Common myeloid progenitor, CD34-positive (primary cell): ENCODE measurements at regions not wholly inside any gene's neighbourhood (a gene's known extent, or its start where the extent isn't known, plus 50 kb on each side); places are given as distances from the start of the nearest gene placed in this dataset.

Experiments used
- CTCF ChIA-PET: fragments of 350-600 bp; sonication (Branson Sonifier 250); formaldehyde crosslinking; loops from one replicate; lab custom pipeline; 2021; ENCODE audit warnings: antibody characterized with exemption; lab: Charles Lee
- POLR2A ChIA-PET: fragments of 350-600 bp; sonication (Branson Sonifier 250); formaldehyde crosslinking; loops from one replicate; lab custom pipeline; 2021; ENCODE audit warnings: antibody characterized with exemption; lab: Charles Lee
- DNase-seq, 3 donors: peaks; one replicate each; pipeline versions ENCODE4 v3.0.0 to v3.0.0-alpha.2; 2013
- H3K27ac ChIP-seq, 2 experiments: 1 replicate in 1 of 2; 2 replicates in 1 of 2; pipeline ENCODE4 v1.7.0; 2013; ENCODE audit warnings: inconsistent platforms in 2 of 2, low read length in 2 of 2, mild to moderate bottlenecking in 2 of 2, low read depth in 1 of 2, moderate library complexity in 1 of 2; ENCODE audit not compliant: severe bottlenecking in 2 of 2, insufficient read depth in 1 of 2, poor library complexity in 1 of 2
- H3K27me3 ChIP-seq, 5 experiments: replicated peaks in 2 of 5; 1 replicate in 3 of 5; 2 replicates in 2 of 5; pipeline versions ENCODE4 v1.6.1 to v1.7.0; 2013; ENCODE audit warnings: low read length in 4 of 5, mild to moderate bottlenecking in 2 of 5, moderate library complexity in 2 of 5, inconsistent platforms in 1 of 5; ENCODE audit not compliant: insufficient read depth in 5 of 5, control insufficient read depth in 4 of 5
- H3K36me3 ChIP-seq, 4 experiments: 1 replicate in 2 of 4; 2 replicates in 2 of 4; pipeline versions ENCODE4 v1.6.1 to v1.7.0; 2013; ENCODE audit warnings: low read length in 3 of 4, control low read depth in 1 of 4, mild to moderate bottlenecking in 1 of 4; ENCODE audit not compliant: control insufficient read depth in 4 of 4, insufficient read depth in 4 of 4
- H3K4me1 ChIP-seq, 4 experiments: 1 replicate in 3 of 4; 2 replicates in 1 of 4; pipeline versions ENCODE4 v1.6.1 to v1.7.1; 2013; ENCODE audit warnings: low read length in 3 of 4, mild to moderate bottlenecking in 3 of 4, control low read depth in 1 of 4, inconsistent platforms in 1 of 4, moderate library complexity in 1 of 4; ENCODE audit not compliant: control insufficient read depth in 4 of 4, insufficient read depth in 4 of 4; ENCODE audit errors: control extremely low read depth in 1 of 4
- H3K4me3 ChIP-seq, 7 experiments: 1 replicate in 4 of 7; 2 replicates in 3 of 7; pipeline versions ENCODE4 v1.5.1 to v1.7.0; 2013; ENCODE audit warnings: mild to moderate bottlenecking in 7 of 7, low read length in 6 of 7, moderate library complexity in 6 of 7, inconsistent platforms in 2 of 7, low read depth in 2 of 7, control low read depth in 1 of 7; ENCODE audit not compliant: insufficient read depth in 4 of 7, control insufficient read depth in 1 of 7; ENCODE audit errors: extremely low read depth in 1 of 7
- H3K9me3 ChIP-seq, 5 experiments: 1 replicate in 4 of 5; 2 replicates in 1 of 5; pipeline versions ENCODE4 v1.6.1 to v1.7.1; 2013; ENCODE audit warnings: low read length in 4 of 5, mild to moderate bottlenecking in 2 of 5, inconsistent platforms in 1 of 5, low read depth in 1 of 5, moderate library complexity in 1 of 5; ENCODE audit not compliant: control insufficient read depth in 4 of 5, insufficient read depth in 2 of 5; ENCODE audit errors: control extremely low read depth in 1 of 5
- WGBS: methylation state at CpG from one replicate; pipeline ENCODE4 v1.1.5; 2013; ENCODE audit not compliant: insufficient coverage; 5-methylcytosine and 5-hydroxymethylcytosine counted together

DNA sequence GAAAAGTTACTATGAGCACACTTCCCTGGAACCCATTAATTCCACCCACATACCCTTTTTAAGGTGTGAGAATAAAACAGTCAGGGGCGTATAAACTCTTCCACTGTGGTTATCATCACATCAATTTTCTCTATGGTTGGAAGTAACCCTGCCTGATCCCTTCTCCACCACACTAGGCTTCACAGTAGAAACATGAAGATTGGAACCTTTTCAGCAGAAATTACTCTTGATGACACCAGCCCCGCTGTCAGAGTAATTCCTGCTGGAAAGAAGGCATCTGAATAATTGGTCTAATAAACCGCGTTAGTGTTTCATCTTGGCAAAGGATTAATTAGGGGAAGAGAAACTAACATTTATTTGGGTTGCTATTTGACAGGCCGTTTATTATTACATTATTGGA is 278.4 kb downstream of the MFSD1 start:
- ChIA-PET CTCF (no interaction called here), POLR2A (no interaction called here)
- H3K4me1 ChIP-seq = no peaks in the 10 kb centered on the region
- no peak overlapping the region for H3K4me3 ChIP-seq
- WGBS = 92% methylated on average over 2 of the region's 5 CpGs
- no peak overlapping the region for H3K27ac ChIP-seq
- DNase-seq = no peak
- no peaks in the 10 kb centered on the region for H3K36me3 ChIP-seq
- no peaks in the 10 kb centered on the region for H3K27me3 ChIP-seq
- H3K9me3 ChIP-seq = no peaks in the 10 kb centered on the region

DNA sequence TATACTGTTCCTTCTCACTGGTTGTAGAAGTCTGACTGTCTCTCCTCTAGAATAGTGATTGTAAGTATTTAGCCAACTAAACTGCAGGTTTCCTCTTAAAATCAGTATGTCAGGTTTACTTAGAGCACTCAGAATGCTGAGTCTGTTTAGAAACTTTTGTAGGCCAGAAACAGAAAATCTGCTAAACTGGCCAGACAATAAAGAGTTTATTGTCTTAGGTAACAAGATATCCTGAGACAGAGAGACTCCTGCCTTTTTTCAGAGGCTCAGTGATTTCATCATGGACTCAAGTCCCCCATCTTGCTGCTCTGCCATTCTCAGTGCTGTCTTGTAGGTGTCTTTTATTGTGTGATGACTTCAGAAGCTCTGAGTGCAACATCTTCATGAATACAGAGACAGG is 279.0 kb downstream of the MFSD1 start:
- Histone ChIP-seq H3K27me3 (no peaks in the 10 kb centered on the region), H3K27ac (no peak overlapping the region), H3K9me3 (no peaks in the 10 kb centered on the region), H3K36me3 (no peaks in the 10 kb centered on the region), H3K4me3 (no peak overlapping the region), H3K4me1 (no peaks in the 10 kb centered on the region)
- CTCF ChIA-PET = no interaction called here
- POLR2A ChIA-PET = no interaction called here
- DNase-seq = no peak

DNA sequence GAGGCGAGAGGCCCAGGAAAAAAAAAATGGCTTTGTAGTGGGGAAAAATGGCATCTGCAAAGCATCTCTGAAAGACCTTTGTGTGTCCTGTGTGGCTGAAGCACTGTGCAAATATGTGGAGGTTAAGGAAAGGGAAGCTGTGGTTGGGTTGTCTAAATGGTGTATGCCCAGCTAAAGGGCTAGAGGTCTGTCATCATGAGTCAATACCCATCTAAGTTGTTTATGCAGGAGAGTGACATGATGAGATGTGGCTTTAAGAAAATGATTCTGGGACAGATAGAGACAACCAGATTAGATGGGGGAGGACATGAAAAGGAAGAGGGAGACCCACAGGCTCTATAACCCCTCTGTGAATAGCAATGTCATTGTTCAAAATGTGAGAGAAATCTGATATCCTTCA is 280.7 kb downstream of the MFSD1 start:
- ChIA-PET POLR2A (no interaction called here), CTCF (no interaction called here)
- H3K36me3 ChIP-seq = no peaks in the 10 kb centered on the region
- H3K27me3 ChIP-seq = no peaks in the 10 kb centered on the region
- WGBS = 78% methylated on average over 1 of the region's 1 CpG
- H3K9me3 ChIP-seq = no peaks in the 10 kb centered on the region
- no peak for DNase-seq
- no peak overlapping the region for H3K4me3 ChIP-seq
- H3K27ac ChIP-seq = no peak overlapping the region
- no peaks in the 10 kb centered on the region for H3K4me1 ChIP-seq

DNA sequence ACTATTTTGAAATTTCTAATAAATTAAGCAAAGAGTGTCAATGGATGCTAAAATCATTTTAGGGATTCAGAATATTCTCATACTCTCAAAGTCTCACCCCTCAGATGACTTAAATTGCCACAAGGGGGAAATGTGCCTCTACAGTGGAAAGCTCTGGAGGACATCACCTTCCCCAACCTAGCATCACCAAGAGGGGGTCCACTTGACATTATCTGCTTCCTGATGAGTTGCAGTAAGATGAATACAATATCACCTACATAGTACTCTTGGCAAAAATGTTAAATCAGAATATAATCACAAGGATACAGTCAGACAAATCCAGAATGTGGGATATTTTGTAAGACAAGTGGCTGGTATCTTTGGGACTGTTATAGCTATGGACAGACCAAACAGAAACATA is 290.1 kb downstream of the MFSD1 start:
- DNase-seq = no peak
- CTCF ChIA-PET = no interaction called here
- no peak overlapping the region for H3K4me3 ChIP-seq

DNA sequence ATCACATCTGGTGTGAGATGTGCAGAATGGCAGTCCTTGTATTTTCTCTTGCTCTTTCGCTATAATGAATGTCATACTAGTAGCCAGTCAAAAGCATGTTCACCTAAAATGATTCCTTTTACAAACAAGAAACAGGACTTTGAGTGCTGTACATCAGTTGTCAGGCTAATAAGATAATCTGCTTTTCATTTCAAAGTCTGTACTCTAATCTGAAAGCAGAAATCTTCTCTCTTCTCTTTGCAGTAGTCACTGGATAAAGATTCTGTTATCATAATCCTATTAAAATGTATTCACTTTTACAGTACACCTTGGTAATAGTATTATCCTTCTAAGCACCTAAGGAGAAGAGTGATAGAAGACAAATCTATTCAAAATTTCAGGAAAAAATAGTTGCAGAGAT is 300.1 kb downstream of the MFSD1 start:
- WGBS = no CpG with 5 or more reads among the region's 1 CpG

More for the DNA sequence above, 290.1 kb downstream of the MFSD1 start:
- no peaks in the 10 kb centered on the region for H3K27me3 ChIP-seq
- no peaks in the 10 kb centered on the region for H3K4me1 ChIP-seq
- POLR2A ChIA-PET = no interaction called here
- H3K27ac ChIP-seq = no peak overlapping the region
- H3K9me3 ChIP-seq = peaks cover 0 to 4% (median 0%) of the 10 kb centered on the region in 5 experiments
- H3K36me3 ChIP-seq = no peaks in the 10 kb centered on the region

DNA sequence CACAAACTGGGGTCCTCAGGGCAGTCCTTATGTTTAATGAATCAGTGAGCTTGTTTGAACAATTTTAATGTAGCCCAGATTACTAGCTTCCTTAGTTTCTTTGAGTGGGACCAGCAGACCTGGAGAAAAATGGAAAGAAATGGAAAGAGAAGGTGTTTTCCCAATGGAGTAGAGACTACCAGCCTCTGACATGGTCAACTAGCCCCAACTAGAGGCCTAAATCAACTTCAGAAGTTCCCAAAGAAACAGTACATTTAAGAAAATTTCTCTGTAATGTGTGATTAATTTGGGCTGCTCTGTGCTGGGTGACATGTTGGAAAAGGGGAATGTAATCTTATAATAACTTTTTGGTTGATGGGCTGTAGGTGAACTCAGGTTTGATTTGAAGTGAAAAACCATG is 310.9 kb downstream of the MFSD1 start:
- H3K9me3 ChIP-seq = no peaks in the 10 kb centered on the region
- POLR2A ChIA-PET = no interaction called here
- H3K27me3 ChIP-seq = no peaks in the 10 kb centered on the region
- CTCF ChIA-PET = no interaction called here
- DNase-seq = no peak
- H3K4me3 ChIP-seq = no peak overlapping the region
- H3K27ac ChIP-seq = no peak overlapping the region
- no peaks in the 10 kb centered on the region for H3K4me1 ChIP-seq
- H3K36me3 ChIP-seq = no peaks in the 10 kb centered on the region

More for the DNA sequence above, 300.1 kb downstream of the MFSD1 start:
- DNase-seq = no peak
- Histone ChIP-seq H3K27ac (no peak overlapping the region), H3K9me3 (no peaks in the 10 kb centered on the region), H3K27me3 (no peaks in the 10 kb centered on the region), H3K4me3 (no peak overlapping the region), H3K4me1 (no peaks in the 10 kb centered on the region), H3K36me3 (no peaks in the 10 kb centered on the region)
- ChIA-PET POLR2A (no interaction called here), CTCF (interaction anchor here (0.6 kb wide), 1 partner anchor 611 kb away, joined by 4 read pairs; no protein-coding TSS in a partner anchor)

DNA sequence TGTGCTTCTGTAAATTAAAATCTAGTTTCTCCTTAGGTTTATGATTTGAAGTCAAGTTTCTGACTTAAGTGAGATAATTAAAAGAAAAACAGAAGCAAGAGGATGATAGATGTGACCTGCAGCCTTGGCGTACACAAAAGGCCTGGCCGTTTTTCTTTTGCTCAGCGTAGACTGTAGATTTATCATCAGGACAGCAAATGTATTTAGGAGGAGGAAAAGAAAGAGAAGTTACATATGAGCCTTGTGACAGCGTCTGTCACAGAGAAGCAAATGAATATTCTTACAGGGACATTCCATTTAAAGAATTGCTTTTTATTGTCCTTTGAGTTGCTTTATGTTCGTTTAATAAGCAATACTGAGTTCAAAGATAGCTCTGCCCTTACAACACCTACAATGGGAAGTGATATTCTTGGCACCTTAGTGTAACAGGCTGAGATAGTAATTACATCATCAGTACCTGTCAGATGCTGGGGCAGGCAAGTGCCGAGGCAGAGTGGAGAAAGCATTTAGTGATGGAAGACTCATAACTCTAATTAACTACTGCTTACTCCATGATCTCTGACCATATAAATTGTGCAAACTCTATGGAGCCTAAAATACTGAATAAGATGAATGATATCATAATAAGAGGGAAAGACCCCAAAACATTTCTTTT is 311.5 kb downstream of the MFSD1 start:
- 100% methylated on average over 3 of the region's 6 CpGs for WGBS
- H3K27me3 ChIP-seq = no peaks in the 10 kb centered on the region
- POLR2A ChIA-PET = no interaction called here
- no peak for DNase-seq
- CTCF ChIA-PET = no interaction called here
- H3K4me1 ChIP-seq = no peaks in the 10 kb centered on the region
- no peak overlapping the region for H3K4me3 ChIP-seq
- H3K36me3 ChIP-seq = no peaks in the 10 kb centered on the region
- H3K27ac ChIP-seq = no peak overlapping the region
- H3K9me3 ChIP-seq = no peaks in the 10 kb centered on the region
